ENCODE measurements at regions not wholly inside any gene's neighbourhood (a gene's known extent, or its start where the extent isn't known, plus 50 kb on each side); places are given as distances from the start of the nearest gene placed in this dataset.

- no peaks in the 10 kb centered on the region for H3F3A ChIP-seq (ENCODE audit: insufficient read depth, low read length, poor library complexity, severe bottlenecking)
- no peaks in the 10 kb centered on the region for H3K9me2 ChIP-seq (ENCODE audit: insufficient read depth, low read length)
- H3K4me3 ChIP-seq (ENCODE audit: low read length) = no peak overlapping the region
- no peaks in the 10 kb centered on the region for H3K79me2 ChIP-seq (replicated peaks; ENCODE audit: insufficient read depth, low read length)
- no peak overlapping the region for H2AFZ ChIP-seq (ENCODE audit: low read depth, low read length)
- H3K4me2 ChIP-seq (ENCODE audit: low read length) = no peak overlapping the region
- H3K9ac ChIP-seq (ENCODE audit: low read length) = no peak overlapping the region
- no peaks in the 10 kb centered on the region for H3K9me3 ChIP-seq (ENCODE audit: low read length)
- TF ChIP-seq MXI1 (conservative IDR thresholded peaks at IDR 0.05; ENCODE audit: poor library complexity, severe bottlenecking) (no peak), CTCF (IDR thresholded peaks at IDR 0.05; ENCODE audit: poor library complexity, severe bottlenecking) (no peak)
- H4K20me1 ChIP-seq (ENCODE audit: insufficient read depth) = no peaks in the 10 kb centered on the region
- H3K36me3 ChIP-seq (ENCODE audit: insufficient read depth, low read length) = no peaks in the 10 kb centered on the region
- no peaks in the 10 kb centered on the region for H3K27me3 ChIP-seq (ENCODE audit: insufficient read depth, low read depth, low read length)
- H3K27ac ChIP-seq (ENCODE audit: low read length) = no peak overlapping the region
These were observed 175.9 kb upstream of the NXPH2 start for GRCh38 chr2:138956116-138956515.

- H3K4me2 ChIP-seq (ENCODE audit: low read length) = no peak overlapping the region
- no peaks in the 10 kb centered on the region for H3K36me3 ChIP-seq (ENCODE audit: insufficient read depth, low read length)
- no peak for TF ChIP-seq REST (IDR thresholded peaks at IDR 0.05; ENCODE audit: borderline replicate concordance)
- TF ChIP-seq CTCF (IDR thresholded peaks at IDR 0.05; ENCODE audit: poor library complexity, severe bottlenecking) = no peak
- no peak for TF ChIP-seq MXI1 (conservative IDR thresholded peaks at IDR 0.05; ENCODE audit: poor library complexity, severe bottlenecking)
- TF ChIP-seq EZH2 (IDR thresholded peaks at IDR 0.05; ENCODE audit: borderline replicate concordance, insufficient read depth, low read length, poor library complexity, severe bottlenecking) = no peak
- no peak for TF ChIP-seq EP300 (conservative IDR thresholded peaks at IDR 0.05; ENCODE audit: poor library complexity, severe bottlenecking)
- no peak for TF ChIP-seq RAD21 (conservative IDR thresholded peaks at IDR 0.05)
- no peak for TF ChIP-seq TAF1 (IDR thresholded peaks at IDR 0.05; ENCODE audit: low read depth)
- TF ChIP-seq POLR2AphosphoS5 (IDR thresholded peaks at IDR 0.05) = no peak
- no peak for TF ChIP-seq SMC3 (conservative IDR thresholded peaks at IDR 0.05; ENCODE audit: poor library complexity)
These were observed 170.3 kb upstream of the NXPH2 start for GRCh38 chr2:138950486-138950885.

More at GRCh38 chr2:138950486-138950885, 170.3 kb upstream of the NXPH2 start:
- Histone ChIP-seq H3K9me3 (ENCODE audit: low read length) (no peaks in the 10 kb centered on the region), H3K4me3 (ENCODE audit: low read length) (no peak overlapping the region), H3F3A (ENCODE audit: insufficient read depth, low read length, poor library complexity, severe bottlenecking) (no peaks in the 10 kb centered on the region), H3K27ac (ENCODE audit: low read length) (no peak overlapping the region), H3K79me2 (replicated peaks; ENCODE audit: insufficient read depth, low read length) (no peaks in the 10 kb centered on the region), H4K20me1 (ENCODE audit: insufficient read depth) (no peaks in the 10 kb centered on the region), H3K9me2 (ENCODE audit: insufficient read depth, low read length) (no peaks in the 10 kb centered on the region), H3K27me3 (ENCODE audit: insufficient read depth, low read depth, low read length) (no peaks in the 10 kb centered on the region), H2AFZ (ENCODE audit: low read depth, low read length) (no peak overlapping the region), H3K9ac (ENCODE audit: low read length) (no peak overlapping the region)
